ENCODE measurements at regions not wholly inside any gene's neighbourhood (a gene's known extent, or its start where the extent isn't known, plus 50 kb on each side); places are given as distances from the start of the nearest gene placed in this dataset.

- no peaks in the 10 kb centered on the region for H3K4me1 ChIP-seq
- DNase-seq, result no peak
- H3K36me3 ChIP-seq, result no peaks in the 10 kb centered on the region
- H3K27me3 ChIP-seq (replicated peaks in 1 of 7), result peaks cover 0 to 11% (median 0%) of the 10 kb centered on the region in 7 donors
- TF ChIP-seq POLR2AphosphoS5 (IDR thresholded peaks at IDR 0.05) (no peak), POLR2A (IDR thresholded peaks at IDR 0.05) (no peak), CTCF (IDR thresholded peaks at IDR 0.05 in 8 of 11, conservative IDR thresholded peaks at IDR 0.05 in 3 of 11) (no peak)
- H3K9me3 ChIP-seq, result no peaks in the 10 kb centered on the region
- H3K27ac ChIP-seq, result no peak overlapping the region
- 60 to 89% (median 80%) methylated on average over 6 of the region's 6 CpGs for WGBS, 5 donors
- intact Hi-C loops (cut with DNase I; ENCODE audit: low total_unique reads), result no loop called here
- H3K4me3 ChIP-seq, result no peak overlapping the region
Observed at GRCh38 chr5:36494841-36495601, 111.4 kb upstream of the SLC1A3 start.

- no peak for DNase-seq
- intact Hi-C loops (cut with DNase I; ENCODE audit: low total_unique reads), result no loop called here
- Histone ChIP-seq H3K4me1 (no peaks in the 10 kb centered on the region), H3K36me3 (no peaks in the 10 kb centered on the region), H3K9me3 (no peaks in the 10 kb centered on the region), H3K27me3 (replicated peaks in 1 of 7) (peaks cover 0 to 11% (median 0%) of the 10 kb centered on the region in 7 donors), H3K27ac (no peak overlapping the region), H3K4me3 (no peak overlapping the region)
- TF ChIP-seq POLR2AphosphoS5 (IDR thresholded peaks at IDR 0.05) (no peak), CTCF (IDR thresholded peaks at IDR 0.05 in 8 of 11, conservative IDR thresholded peaks at IDR 0.05 in 3 of 11) (no peak), POLR2A (IDR thresholded peaks at IDR 0.05) (no peak)
- WGBS, 5 donors, result 66 to 76% (median 74%) methylated on average over 2 of the region's 2 CpGs
Observed at GRCh38 chr5:36495611-36496010, 110.8 kb upstream of the SLC1A3 start.

GRCh38 chr5:36496471-36496870 lies 109.9 kb upstream of the SLC1A3 start:
- Histone ChIP-seq H3K9me3 (no peaks in the 10 kb centered on the region), H3K4me3 (no peak overlapping the region), H3K27me3 (replicated peaks in 1 of 7) (peaks cover 0 to 11% (median 0%) of the 10 kb centered on the region in 7 donors), H3K4me1 (no peaks in the 10 kb centered on the region), H3K27ac (no peak overlapping the region), H3K36me3 (no peaks in the 10 kb centered on the region)
- no peak for DNase-seq
- intact Hi-C loops (cut with DNase I; ENCODE audit: low total_unique reads), result no loop called here
- TF ChIP-seq POLR2AphosphoS5 (IDR thresholded peaks at IDR 0.05) (no peak), CTCF (IDR thresholded peaks at IDR 0.05 in 8 of 11, conservative IDR thresholded peaks at IDR 0.05 in 3 of 11) (no peak), POLR2A (IDR thresholded peaks at IDR 0.05) (no peak)
- WGBS, 5 donors, result 70 to 83% (median 78%) methylated on average over 4 of the region's 4 CpGs

GRCh38 chr5:36502608-36503007 lies 103.8 kb upstream of the SLC1A3 start:
- Histone ChIP-seq H3K36me3 (no peaks in the 10 kb centered on the region), H3K27ac (no peak overlapping the region), H3K9me3 (no peaks in the 10 kb centered on the region), H3K4me3 (no peak overlapping the region), H3K27me3 (replicated peaks in 1 of 7) (no peaks in the 10 kb centered on the region), H3K4me1 (no peaks in the 10 kb centered on the region)
- TF ChIP-seq POLR2AphosphoS5 (IDR thresholded peaks at IDR 0.05), result no peak
- TF ChIP-seq CTCF (IDR thresholded peaks at IDR 0.05 in 8 of 11, conservative IDR thresholded peaks at IDR 0.05 in 3 of 11), result no peak
- TF ChIP-seq POLR2A (IDR thresholded peaks at IDR 0.05), result no peak
- 59 to 73% (median 67%) methylated on average over 6 of the region's 6 CpGs for WGBS, 5 donors
- intact Hi-C loops (cut with DNase I; ENCODE audit: low total_unique reads), result loop anchor here (10.0 kb wide), 1 partner anchor 238 kb away; no protein-coding TSS in a partner anchor
- no peak for DNase-seq

Measured in spleen (tissue), 11 donors.